KG1 (cell line): ENCODE measurements at regions not wholly inside any gene's neighbourhood (a gene's known extent, or its start where the extent isn't known, plus 50 kb on each side); places are given as distances from the start of the nearest gene placed in this dataset.
"Not testable (repeated sequence)": the region's sequence is repeated elsewhere in the genome, so short reads cannot be mapped to it uniquely, and the experiment has no call there.

Experiments used
- DNase-seq: peaks from one replicate; lab custom pipeline; 2025; lab: John Stamatoyannopoulos, UW

DNA sequence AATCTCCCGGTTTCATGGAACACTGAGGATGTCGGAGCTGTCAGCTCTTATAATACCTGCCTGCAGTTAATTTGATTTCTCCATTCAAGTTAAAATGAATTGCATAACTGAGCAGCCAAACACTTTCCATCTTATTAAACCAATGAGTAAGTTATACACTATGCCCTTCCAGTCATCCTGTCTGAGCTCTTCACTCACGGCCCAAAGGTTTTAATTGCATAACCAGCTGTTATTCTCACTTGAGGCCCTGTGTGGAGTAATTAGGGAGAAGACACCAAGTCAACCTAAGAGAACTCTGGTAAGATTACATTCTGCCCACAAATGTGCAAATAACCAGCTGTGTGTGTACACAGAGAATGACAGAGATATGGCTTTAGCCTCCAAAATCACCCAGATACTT, 303.5 kb downstream of the TBC1D4 start:
- DNase-seq = no peak

DNA sequence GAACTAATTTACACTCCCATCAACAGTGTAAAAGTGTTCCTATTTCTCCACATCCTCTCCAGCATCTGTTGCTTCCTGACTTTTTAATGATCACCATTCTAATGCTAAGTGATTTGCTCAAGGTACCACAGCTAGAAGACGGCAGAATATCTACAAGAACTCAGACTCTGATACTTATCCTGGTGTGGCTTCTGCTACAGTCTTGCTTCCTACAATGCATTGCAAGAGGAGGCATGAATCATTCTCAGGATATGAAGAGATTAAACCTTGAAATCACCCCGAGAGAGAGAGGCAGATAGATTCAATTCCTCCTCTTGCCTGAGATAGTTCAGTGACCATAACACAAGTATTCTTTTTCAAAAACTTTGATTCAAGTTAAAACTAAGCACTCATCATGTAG, 306.4 kb downstream of the TBC1D4 start:
- DNase-seq = no peak

DNA sequence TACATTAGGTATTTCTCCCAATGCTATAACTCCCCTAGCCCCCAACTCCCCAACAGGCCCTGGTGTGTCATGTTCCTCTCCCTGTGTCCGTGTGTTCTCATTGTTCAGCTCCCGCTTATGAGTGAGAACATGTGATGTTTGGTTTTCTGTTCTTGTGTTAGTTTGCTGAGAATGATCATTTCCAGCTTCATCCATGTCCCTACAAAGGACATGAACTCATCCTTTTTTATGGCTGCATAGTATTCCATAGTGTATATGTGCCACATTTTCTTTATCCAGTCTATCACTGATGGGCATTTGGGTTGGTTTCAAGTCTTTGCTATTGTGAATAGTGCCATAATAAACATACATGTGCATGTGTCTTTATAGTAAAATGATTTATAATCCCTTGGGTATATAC, 306.9 kb downstream of the TBC1D4 start:
- DNase-seq = not testable (repeated sequence)

DNA sequence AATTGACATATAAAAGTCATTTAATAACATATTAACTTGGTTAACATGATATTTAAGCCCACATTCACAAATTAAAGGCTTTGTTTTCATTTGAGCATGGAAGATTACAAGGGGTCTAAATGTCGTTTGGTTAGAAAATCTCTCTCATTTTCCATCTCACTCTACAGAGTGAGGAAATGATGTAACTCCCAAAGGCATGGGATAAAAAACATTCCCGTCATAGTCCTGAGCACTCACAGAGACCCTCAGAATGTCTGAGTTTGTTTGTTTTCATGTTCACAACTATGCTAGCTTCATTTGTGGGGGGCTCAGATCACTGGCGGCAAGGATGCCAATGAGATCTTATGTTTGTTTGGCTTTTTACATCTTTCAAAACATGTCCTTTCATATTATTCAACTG, 307.5 kb downstream of the TBC1D4 start:
- no peak for DNase-seq

DNA sequence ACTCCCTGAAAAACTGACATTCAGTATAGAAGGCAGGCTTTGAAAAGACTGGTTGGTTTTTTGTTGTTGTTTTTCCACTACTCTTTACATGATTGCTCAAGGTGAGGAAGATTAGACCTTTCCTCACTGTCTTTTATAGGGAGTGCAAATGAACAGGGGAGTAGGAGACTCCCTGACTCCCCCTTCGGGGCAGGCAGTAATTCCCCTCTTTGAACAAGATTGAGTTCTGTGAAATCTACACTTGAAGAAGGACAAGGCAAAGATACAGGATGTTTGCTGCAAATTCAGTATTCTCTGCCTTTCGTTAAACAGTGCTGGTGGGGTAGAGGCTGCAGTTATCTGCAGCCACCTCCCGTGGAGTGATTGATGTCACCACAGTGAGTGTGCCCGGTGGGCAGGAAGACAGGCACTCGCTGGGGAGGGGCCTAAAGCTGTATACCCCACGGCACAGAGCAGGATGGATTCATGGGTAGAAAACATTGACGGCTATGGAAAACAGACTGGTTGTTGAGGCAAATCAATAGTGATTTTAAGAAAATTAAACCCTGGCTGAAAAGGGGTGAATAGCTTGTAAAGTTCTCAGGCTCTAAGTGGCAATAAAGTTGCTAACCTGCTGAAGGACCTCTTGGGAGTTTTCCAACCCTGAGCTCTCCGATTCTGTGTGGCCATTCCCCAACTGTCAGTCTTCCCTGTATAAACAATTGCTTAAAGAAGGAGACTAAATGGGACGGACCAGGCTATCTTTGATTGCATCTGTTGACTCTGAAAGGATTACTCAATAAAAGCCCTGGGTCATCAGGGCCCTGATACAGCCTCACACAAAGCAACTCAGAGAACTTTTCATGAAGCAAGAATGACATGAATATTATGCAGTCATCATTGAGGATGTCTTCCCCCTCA, 308.3 kb downstream of the TBC1D4 start:
- no peak for DNase-seq

DNA sequence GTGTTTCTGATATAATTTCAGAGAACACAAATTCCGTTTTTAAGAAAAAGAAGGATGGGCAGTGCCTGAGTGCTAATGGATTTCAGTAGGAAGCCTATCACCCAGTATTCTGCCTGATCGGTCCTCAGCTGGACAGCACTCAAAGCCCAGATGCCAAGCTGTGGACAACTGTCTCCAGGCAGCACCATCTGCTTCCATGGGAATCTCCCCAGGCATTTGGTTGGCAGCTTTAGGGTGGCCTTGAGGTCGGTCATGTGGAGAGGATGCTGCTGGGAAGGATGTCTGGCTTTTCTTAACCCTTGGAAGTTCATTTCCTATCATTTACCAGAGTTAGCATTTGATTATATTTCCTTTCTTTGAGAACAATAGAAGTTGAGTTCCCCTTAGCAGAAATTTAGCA, 311.7 kb downstream of the TBC1D4 start:
- DNase-seq = no peak

DNA sequence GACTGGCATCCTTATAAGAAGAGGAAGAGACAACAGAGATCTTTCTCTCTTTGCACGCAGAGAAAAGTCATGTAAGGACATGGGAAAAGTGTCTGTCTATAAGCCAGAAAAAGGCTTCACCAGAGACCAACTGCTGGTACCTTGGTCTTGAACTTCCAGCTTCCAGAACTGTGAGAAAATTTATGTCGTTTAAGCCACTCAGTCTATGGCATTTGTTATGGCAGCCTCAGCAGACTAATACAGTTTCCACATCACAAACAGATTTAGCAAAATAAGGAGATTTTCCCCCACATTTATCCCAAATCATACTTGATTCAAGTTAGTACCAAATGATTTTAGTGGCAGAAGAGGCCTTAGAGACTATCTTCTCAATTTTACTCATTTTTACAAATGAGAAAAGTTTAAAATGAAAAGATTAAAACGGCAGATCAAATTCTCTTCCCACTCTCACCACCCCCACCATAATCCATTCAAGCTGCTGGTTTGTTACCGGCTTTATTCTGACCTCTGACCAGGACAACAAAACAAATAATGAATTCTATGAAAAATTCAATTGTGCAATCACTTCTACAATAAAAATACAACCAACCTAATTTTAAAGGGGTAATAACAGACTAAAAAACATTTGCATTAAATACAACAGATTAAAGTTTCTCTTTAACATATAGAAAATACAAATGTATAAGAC, 316.3 kb downstream of the TBC1D4 start:
- no peak for DNase-seq

DNA sequence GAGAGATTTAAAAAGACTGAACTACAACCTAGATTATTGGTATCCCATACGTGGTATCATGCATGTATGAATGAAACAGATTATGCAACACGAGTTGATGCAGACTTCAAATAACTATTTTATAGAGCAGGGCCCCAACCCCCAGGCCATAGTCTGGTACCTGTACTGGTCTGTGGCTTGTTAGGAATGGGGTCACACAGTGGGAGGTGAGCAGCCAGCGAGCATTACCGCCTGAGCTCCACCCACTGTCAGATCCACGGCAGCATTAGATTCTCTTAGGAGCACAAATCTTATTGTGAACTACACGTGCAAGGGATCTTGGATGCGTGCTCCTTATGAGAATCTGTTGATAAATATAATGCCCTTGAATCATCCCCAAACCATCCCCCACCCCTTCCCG, 320.2 kb downstream of the TBC1D4 start:
- DNase-seq = no peak

DNA sequence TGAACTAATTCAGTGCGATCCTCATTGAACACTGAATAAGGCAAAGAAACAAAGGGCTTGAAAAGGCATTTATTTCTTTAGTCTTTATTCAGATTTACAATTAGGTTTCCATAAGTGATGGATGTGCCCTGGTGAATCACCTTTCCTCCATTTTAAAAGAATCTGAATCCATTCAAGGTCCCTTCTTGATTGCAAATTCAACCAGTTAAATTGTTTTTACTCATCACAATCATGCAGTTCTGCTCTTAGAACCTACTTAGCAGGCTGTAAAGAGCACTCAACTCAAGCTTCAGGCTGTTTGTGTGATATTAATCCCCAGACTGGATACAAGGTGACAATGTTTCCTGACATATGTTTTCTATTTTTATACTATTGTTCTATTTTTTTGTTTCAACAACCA, 321.0 kb downstream of the TBC1D4 start:
- DNase-seq = no peak

DNA sequence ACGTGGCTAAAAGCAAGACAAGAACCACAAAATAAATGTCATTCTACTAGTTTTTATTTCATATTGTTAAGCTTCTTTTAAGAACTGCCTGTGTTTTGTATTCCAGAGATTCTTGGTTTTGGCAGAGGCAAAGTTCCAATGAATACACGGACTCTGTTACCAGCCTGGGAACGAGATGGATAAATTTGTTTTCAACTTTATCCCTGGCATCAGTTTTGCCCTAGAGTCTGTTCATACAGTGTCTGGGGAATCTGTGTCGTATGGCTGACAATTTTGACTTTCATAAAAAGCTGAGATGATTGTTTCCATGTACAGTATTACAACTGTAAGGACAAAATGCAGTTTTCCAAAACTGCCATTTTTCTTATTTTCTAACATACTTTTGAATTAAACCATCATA, 327.6 kb downstream of the TBC1D4 start:
- DNase-seq = no peak

DNA sequence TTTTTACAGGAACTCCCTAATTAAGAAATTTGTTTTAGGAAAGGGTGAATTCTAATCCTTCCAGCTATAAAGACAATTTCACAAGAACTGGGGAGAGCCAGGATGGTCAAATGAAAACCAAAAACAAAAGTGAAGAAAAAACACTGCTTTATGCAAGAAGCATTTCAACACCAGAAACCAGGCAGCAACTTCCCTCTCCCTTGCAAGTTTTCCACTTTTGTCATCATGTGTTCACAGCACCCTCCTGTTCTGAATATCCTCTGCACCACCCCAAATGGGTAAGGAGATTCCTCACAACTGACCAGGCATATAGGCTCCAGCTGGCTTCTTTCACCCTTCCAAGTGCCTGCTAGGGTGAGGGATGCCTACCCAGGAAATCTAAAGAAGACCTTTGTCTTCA, 328.1 kb downstream of the TBC1D4 start:
- DNase-seq = no peak

DNA sequence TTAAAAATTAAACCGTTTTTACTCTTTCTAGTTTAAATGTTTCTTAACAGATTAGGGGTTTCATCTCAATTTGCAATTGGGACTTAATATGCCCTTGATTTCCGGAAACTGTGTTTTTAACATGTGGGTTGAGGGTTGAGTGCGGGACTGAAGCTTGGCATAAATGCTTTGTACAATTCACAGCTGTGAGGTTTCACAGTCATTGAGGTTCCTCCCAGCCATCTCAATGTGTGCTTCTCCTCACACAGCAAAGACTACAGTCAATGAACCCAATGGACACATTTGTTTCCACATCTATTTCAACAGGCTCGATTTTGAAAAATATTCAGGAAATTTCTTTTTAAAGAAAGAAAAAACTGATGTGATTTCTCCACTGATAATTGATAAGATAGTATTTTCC, 328.6 kb downstream of the TBC1D4 start:
- no peak for DNase-seq

DNA sequence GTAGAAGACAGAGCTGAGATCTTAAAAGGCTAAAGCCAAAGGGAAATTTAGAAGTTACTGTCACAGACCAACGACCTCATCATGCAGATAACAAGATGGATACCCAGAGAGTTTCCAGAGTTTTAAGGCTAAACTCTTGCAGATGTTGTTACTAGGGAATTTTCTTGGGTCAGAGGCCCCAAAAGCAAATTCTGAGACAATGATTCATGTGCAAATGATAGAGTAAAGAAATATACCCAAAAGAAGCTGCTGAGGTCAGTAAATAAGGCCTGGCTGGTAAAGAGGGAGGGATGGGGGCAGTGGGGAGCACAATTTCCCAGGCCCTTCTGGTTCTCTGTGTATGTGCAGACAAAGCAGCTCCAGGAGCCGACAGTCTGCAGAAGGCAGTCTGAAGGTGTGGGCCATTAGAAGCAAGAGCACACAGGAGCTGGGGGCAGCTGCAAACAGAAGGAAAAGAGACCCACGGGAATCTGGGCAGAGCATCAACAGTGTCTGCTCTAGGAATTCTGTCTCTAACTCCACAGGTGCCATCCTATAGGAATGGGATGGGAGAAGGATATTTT, 330.8 kb downstream of the TBC1D4 start:
- DNase-seq = no peak

DNA sequence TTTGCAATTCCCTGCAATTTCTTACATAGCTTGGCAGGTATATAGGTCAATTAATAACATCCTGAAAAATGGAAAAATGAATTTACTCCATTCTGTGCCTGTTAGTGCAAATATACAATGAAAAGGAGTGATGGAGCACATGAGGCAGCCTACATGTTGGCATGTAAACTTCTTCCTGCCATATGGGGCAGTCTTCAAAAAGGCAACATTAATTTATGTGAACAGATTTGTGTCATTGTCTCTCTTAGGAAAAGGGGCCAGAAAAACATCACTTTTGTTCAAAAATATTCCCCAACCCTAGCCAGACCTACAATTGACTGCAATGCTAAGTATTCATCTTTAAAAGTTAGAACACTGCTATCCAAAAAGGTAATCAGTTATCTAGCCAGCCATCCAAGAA, 332.2 kb downstream of the TBC1D4 start:
- no peak for DNase-seq

DNA sequence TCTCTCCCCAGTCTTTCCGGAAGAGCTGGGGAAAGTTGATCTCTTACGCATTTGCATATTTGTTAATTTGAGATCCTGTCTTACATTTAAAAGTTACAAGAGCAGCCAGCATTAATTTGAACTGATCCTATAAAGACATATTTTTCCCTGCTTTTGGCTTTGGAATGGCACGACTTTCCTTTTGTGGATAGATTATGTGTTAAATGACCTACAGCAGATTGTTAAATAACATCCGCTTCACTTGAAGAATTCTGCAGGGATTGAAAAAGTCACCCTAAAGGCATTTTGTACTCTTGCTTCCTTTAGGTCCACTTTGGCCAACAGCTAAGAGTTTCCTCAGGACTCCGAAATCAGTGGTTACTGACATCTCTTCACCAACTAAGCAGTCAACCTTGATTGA, 334.0 kb downstream of the TBC1D4 start:
- DNase-seq = no peak

DNA sequence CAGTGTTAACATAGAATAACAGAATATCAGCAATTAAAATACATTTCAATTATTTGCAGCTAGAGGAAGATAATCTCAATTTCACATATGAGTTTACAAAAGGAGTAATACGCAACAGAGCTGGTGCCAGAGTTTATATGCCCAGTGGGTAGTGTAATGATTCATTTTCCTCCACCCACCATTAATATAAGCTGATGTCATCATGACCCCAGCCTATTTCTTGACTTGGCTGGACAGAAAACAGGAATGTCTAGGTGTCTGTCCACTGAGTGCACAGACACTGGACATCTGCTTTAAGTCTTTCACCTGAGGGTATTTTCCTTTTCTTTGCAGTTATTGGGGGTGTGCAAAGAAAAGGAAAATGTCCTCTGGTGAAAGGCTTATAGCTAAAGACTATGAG, 335.5 kb downstream of the TBC1D4 start:
- no peak for DNase-seq

DNA sequence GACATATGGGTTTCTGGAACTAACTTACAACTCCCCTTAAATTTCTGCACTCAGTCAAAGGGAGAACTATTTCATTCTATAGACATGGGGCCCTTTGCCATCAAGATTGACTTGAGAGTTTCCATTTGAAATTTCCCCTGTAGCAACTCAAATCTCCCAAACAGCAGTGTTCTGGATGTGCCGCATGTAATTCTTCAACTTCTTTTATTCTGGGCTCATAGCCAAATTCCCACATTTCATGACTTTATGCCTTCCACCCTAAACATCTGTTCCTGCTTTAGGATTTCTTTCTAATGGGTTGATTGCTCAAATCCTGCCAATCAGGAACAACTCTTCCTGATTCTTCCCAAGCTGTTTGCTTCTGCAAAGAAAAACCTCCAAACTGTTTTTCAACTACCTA, 336.0 kb downstream of the TBC1D4 start:
- DNase-seq = no peak

DNA sequence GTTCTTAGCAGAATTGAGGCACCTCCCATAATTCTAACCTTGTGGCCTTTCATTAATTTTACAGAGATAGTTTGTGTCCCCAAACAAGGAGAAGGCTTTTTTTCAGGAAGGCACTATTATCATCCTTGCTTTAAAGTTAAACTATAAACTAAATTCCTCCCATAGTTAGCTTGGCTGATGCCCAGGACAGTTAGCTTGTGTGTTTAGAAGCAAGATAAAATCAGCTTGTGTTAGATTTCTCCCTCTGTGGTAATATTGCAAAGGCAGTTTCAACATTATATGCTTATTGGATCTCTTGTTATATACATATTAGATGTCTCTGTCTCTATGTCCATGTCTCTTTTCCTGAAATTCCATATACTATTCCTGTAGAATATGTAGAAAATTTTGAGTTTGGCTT, 342.7 kb downstream of the TBC1D4 start:
- no peak for DNase-seq

DNA sequence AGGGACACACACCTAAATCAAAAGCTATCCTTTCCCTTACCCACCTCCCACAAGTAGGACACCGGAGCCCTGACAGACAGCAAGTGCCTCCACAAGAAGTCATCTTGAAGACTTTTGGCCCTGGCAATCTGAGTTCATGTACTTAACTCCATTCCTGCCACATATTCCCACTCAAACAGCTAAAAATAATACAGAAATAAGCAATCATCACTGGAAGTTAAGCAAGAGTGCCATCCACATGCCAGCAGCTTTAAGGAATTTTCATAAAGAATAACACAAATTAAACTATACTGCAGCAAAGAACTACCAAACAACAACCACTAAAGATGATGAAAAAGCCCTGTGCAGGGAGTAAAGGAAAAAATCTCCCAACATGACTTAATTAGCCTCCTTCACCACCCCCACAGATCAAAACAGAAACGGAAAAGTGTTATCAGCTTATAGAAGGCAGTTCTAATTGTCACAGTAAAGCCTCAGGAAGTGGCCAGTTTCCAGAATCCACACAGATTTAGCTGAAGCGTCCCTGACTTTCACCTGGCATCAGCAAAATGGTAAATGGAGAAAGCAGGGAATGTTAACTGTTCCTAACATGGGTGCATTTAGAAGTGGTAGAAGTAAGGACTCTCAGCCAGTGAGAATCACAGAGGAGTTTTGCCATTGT, 343.9 kb downstream of the TBC1D4 start:
- no peak for DNase-seq

DNA sequence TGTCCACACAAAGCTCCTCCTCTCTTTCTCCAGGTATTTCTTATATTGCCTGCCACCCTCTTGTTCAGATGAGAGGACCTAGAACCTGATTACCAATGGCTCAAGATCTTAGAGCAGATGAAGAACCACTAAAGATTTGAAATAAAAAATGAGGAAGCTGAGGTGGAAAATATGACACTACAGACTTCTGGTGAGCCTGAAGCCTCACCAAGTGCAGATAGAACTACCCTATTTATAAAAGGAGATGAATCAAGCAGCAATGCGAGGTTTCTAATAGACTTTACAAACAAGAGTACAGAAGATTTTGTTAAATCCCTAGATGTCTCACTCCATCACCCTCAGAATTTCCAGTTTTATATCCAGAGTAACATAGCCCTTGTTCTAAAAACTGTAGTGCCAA, 345.8 kb downstream of the TBC1D4 start:
- DNase-seq = no peak

DNA sequence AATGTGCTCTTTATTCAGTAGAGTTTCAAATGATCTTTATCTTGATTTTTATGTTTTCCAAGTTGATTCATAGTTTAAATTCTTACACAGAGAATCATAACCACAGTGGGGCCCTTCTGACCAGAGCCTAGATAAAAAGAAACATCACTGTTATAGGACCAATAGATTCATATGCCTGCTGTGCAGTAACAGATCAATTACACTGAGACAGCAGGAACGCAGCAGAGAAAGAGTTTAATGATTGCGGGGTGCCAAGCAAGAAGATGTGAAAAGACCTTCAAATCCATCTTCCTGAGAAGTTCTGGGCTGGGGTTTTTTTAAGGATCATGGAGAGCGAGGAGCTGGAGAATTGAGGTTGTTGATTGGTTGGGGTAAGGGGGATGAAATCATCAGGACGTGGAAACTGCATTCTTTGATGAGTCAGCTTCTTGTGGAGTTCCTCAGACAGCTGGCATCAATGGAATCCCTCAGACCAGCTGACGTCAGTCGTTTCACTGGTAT, 346.6 kb downstream of the TBC1D4 start:
- DNase-seq = no peak
